Head of caudate nucleus (tissue), 42 donors: ENCODE measurements at regions not wholly inside any gene's neighbourhood (a gene's known extent, or its start where the extent isn't known, plus 50 kb on each side); places are given as distances from the start of the nearest gene placed in this dataset.

Experiments used
- DNase-seq, 42 donors: peaks; one replicate each; pipeline versions ENCODE4 v3.0.0 to v3.0.0-alpha.2; 2020 to 2021; ENCODE audit warnings: mixed read lengths in 7 of 42
- intact Hi-C: fragments of 100-400 bp; cut with DNase I; formaldehyde crosslinking; loops from one replicate; pipeline ENCODE4 v1.15.0; 2022

GRCh38 chr20:48422242-48422960, 405.4 kb downstream of the PREX1 start:
- DNase-seq: no peak
- intact Hi-C loops: no loop called here

- no peak for DNase-seq
- intact Hi-C loops: no loop called here
These were observed 406.3 kb downstream of the PREX1 start for GRCh38 chr20:48421547-48421946.

GRCh38 chr20:48420176-48420575, 407.6 kb downstream of the PREX1 start:
- intact Hi-C loops: no loop called here
- no peak for DNase-seq

GRCh38 chr20:48419173-48419572, 408.6 kb downstream of the PREX1 start:
- intact Hi-C loops: no loop called here

DNA sequence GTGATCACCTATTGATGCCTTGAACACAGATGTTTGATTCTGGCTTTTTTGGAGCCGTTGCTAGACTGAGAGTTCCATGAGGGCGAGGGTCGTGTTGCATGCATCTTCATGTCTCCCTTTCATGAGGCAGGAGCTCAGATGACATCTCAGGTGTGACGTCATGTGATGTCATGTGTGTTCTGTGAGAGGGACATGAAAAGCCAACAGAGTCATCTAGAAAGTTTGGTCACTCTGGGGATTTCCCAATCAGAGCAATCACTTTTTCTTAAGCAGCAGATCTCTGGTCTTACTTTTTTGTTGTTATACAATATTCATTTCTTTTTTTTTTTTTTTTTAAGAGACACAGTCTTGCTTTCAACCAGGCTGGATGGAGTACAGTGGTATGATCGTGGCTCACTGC, 411.8 kb downstream of the PREX1 start:
- intact Hi-C loops: no loop called here
- DNase-seq: no peak

More at GRCh38 chr20:48419173-48419572, 408.6 kb downstream of the PREX1 start:
- no peak for DNase-seq

- intact Hi-C loops: no loop called here
- no peak for DNase-seq
These were observed 413.0 kb downstream of the PREX1 start for GRCh38 chr20:48414786-48415185.

DNA sequence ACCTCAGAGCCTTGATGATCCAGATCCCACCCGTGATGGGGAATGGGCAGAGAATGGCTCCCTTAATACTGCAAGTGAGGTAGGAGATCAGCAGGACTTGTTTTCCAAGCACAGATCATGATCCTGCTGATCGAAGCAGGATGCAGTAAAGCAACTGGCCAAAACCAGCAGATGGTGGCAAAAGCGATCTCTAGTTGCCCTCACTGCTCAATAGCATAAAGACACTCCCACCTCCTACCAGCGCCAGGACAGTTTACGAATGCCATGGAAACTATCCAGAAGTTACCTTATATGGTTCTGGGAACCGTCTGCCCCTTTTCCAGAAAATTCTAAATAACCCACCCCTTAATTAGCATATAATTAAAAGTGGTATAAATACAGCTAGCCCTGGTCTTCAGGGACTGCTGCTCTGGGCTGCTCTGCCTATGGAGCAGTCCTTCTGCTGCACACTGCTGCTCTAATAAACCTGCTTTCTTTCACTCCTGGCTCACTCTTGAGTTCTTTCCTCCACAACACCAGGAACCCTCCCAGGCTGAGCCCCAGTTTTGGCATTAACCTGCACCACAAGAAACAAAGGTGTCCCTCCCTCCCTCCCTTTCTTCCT, 415.8 kb downstream of the PREX1 start:
- no peak for DNase-seq
- intact Hi-C loops: no loop called here

GRCh38 chr20:48411245-48411644, 416.6 kb downstream of the PREX1 start:
- DNase-seq: peak in 27 of 42 donors; percentile 10 to 81 (median 39)
- intact Hi-C loops: no loop called here

- no peak for DNase-seq
- intact Hi-C loops: no loop called here
These were observed 418.7 kb downstream of the PREX1 start for GRCh38 chr20:48409055-48409615.

DNA sequence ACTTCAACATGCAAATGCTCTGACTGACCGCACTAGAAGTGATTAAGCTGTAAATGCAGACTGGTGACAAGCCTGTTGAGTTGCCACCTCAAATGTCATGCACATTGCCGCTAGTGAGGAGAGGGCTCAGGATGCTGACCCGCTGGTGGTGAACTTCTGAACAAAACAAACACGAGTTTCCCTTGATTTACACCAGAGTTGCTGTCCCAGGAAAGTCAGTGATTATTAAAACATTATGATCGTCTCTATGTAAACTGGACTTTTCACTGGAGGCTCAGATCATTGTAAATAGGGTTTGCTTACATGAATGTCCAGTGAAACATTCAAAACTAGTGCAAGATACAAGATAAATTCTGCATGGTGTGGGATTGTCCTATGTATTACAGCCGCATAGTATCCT, 420.1 kb downstream of the PREX1 start:
- intact Hi-C loops: no loop called here
- no peak for DNase-seq

- intact Hi-C loops: no loop called here
- DNase-seq: peak in 19 of 42 donors; percentile 10 to 60 (median 38)
These were observed 420.9 kb downstream of the PREX1 start for GRCh38 chr20:48406912-48407340.

- DNase-seq: peak in 1 of 42 donors; percentile 47
- intact Hi-C loops: no loop called here
These were observed 421.3 kb downstream of the PREX1 start for GRCh38 chr20:48406498-48406897.

DNA sequence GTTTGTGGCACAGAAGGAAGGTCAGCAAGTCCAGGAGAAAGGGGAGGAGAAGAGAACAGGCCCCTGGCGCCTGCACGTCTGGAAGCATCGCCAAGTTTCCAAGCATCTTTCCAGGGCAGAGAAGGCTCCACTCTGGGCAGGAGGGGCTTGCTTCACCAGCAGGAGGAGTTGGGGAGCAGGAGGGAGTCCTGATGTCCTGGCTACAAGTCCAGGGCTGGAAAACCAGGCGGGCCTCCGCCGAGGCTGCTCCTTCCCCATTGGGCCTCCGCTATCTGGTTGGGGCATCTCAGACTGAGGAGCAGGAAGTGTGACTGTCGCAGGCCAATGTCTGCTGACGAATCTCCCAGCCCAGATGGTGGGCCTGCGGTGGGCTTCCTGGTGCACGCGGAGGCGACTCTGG, 421.9 kb downstream of the PREX1 start:
- peak in 1 of 42 donors; percentile 18 for DNase-seq
- intact Hi-C loops: no loop called here

GRCh38 chr20:48404598-48404997, 423.2 kb downstream of the PREX1 start:
- no peak for DNase-seq
- intact Hi-C loops: no loop called here

- DNase-seq: no peak
- intact Hi-C loops: no loop called here
These were observed 424.5 kb downstream of the PREX1 start for GRCh38 chr20:48403167-48403761.

GRCh38 chr20:48401359-48401758, 426.4 kb downstream of the PREX1 start:
- no peak for DNase-seq
- intact Hi-C loops: no loop called here

DNA sequence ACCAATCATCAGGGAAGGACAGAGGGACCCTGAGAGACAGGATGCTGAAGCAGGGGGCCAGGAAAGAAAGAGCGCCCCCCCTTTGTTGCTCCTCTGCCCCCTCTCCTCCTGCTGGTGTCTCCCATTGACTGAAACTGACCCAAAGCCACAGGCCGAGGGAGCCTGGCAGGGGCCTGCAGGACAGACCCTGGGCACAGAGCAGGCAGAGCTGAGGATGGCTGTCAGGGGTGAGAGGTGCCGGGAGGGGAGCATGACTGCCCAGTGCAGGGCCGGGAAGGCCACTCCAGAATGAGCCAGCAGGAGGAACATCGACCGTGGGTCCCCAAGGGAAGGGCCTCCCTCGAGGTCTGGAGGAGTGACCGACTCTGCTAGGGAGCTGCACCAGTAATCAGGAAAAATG, 427.8 kb downstream of the PREX1 start:
- intact Hi-C loops: no loop called here
- no peak for DNase-seq

- DNase-seq: no peak
- intact Hi-C loops: no loop called here
These were observed 429.0 kb downstream of the PREX1 start for GRCh38 chr20:48398506-48399449.
